Epithelial cell of proximal tubule (primary cell): ENCODE measurements at regions not wholly inside any gene's neighbourhood (a gene's known extent, or its start where the extent isn't known, plus 50 kb on each side); places are given as distances from the start of the nearest gene placed in this dataset.

Experiments
- DNase-seq: peaks from one replicate; pipeline ENCODE4 v3.0.0-alpha.2; 2011; ENCODE audit warnings: low read depth
- H3K4me3 ChIP-seq: 2 replicates; pipeline ENCODE4 v1.5.1; 2011; ENCODE audit warnings: low read depth, mild to moderate bottlenecking, low read length
- CTCF ChIP-seq: conservative IDR thresholded peaks from 2 replicates; pipeline ENCODE4 v1.5.1; 2012; ENCODE audit warnings: low read depth, mild to moderate bottlenecking, low read length

- H3K4me3 ChIP-seq: no peak overlapping the region
- TF ChIP-seq CTCF: no peak
- no peak for DNase-seq
Observed at GRCh38 chr6:138605958-138606357, 106.7 kb upstream of the NHSL1 start.

GRCh38 chr6:138607478-138608433 lies 108.5 kb upstream of the NHSL1 start:
- H3K4me3 ChIP-seq: no peak overlapping the region
- DNase-seq: no peak
- no peak for TF ChIP-seq CTCF

GRCh38 chr6:138608896-138609295 lies 109.6 kb upstream of the NHSL1 start:
- no peak for TF ChIP-seq CTCF
- no peak for DNase-seq
- H3K4me3 ChIP-seq: no peak overlapping the region

GRCh38 chr6:138609801-138610430 lies 110.6 kb upstream of the NHSL1 start:
- no peak for TF ChIP-seq CTCF
- no peak overlapping the region for H3K4me3 ChIP-seq
- DNase-seq: no peak

- H3K4me3 ChIP-seq: no peak overlapping the region
- DNase-seq: no peak
- TF ChIP-seq CTCF: no peak
Observed at GRCh38 chr6:138610816-138611215, 111.5 kb upstream of the NHSL1 start.

- no peak for TF ChIP-seq CTCF
Observed at GRCh38 chr6:138614151-138614550, 114.9 kb upstream of the NHSL1 start.

More at GRCh38 chr6:138614151-138614550, 114.9 kb upstream of the NHSL1 start:
- H3K4me3 ChIP-seq: no peak overlapping the region
- no peak for DNase-seq
